ENCODE measurements at regions not wholly inside any gene's neighbourhood (a gene's known extent, or its start where the extent isn't known, plus 50 kb on each side); places are given as distances from the start of the nearest gene placed in this dataset.

- TF ChIP-seq CTCF (IDR thresholded peaks at IDR 0.05) (no peak), ZFX (IDR thresholded peaks at IDR 0.05; ENCODE audit: borderline replicate concordance) (no peak)
Measured at GRCh38 chr14:98877065-98877464, 394.9 kb downstream of the BCL11B start.
